ENCODE measurements at regions not wholly inside any gene's neighbourhood (a gene's known extent, or its start where the extent isn't known, plus 50 kb on each side); places are given as distances from the start of the nearest gene placed in this dataset.

DNA sequence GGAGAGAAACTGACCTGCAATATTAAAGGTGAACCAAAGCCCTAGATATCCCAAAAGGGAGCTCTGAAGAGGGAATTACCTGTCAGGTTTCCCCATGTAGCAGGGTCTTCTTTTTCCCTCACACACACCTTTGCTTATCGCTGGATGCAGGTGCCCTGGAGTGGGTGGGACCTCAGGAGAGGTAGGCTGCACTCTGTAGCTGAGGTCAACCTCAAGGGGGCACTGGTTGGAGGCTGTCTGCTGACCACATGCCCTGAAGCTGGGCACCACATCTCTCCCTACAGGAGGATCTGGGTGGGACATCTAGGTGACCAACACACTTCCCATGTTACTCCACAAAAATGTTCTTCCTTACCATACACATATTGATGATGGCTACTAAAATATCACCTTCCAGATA lies 298.7 kb upstream of the USP25 start:
- TF ChIP-seq POLR2AphosphoS5 (IDR thresholded peaks at IDR 0.05): no peak
- TF ChIP-seq CTCF (IDR thresholded peaks at IDR 0.05): no peak
- no peak for TF ChIP-seq POLR2A (IDR thresholded peaks at IDR 0.05)
